ENCODE measurements at regions not wholly inside any gene's neighbourhood (a gene's known extent, or its start where the extent isn't known, plus 50 kb on each side); places are given as distances from the start of the nearest gene placed in this dataset.
"Not testable (repeated sequence)": the region's sequence is repeated elsewhere in the genome, so short reads cannot be mapped to it uniquely, and the experiment has no call there.

GRCh38 chr12:83933615-83934014, 979.0 kb downstream of the SLC6A15 start:
- no peak for DNase-seq (ENCODE audit: low read depth)

- no peak for DNase-seq (ENCODE audit: low read depth)
Observed at GRCh38 chr12:83932011-83932410, 980.6 kb downstream of the SLC6A15 start.

- no peak for DNase-seq (ENCODE audit: low read depth)
Observed at GRCh38 chr12:83931451-83931850, 981.1 kb downstream of the SLC6A15 start.

GRCh38 chr12:83929792-83930191, 982.8 kb downstream of the SLC6A15 start:
- DNase-seq (ENCODE audit: low read depth): not testable (repeated sequence)

GRCh38 chr12:83920821-83921547, 991.6 kb downstream of the SLC6A15 start:
- DNase-seq (ENCODE audit: low read depth): no peak

- DNase-seq (ENCODE audit: low read depth): no peak
Observed at GRCh38 chr12:83919081-83919480, 993.5 kb downstream of the SLC6A15 start.

- DNase-seq (ENCODE audit: low read depth): no peak
Observed at GRCh38 chr12:83904175-83904574, 1008.4 kb downstream of the SLC6A15 start.

GRCh38 chr12:83896416-83896815, 1016.2 kb downstream of the SLC6A15 start:
- no peak for DNase-seq (ENCODE audit: low read depth)

GRCh38 chr12:83893101-83893500, 1019.5 kb downstream of the SLC6A15 start:
- no peak for DNase-seq (ENCODE audit: low read depth)

- no peak for DNase-seq (ENCODE audit: low read depth)
Observed at GRCh38 chr12:83889745-83890144, 1022.9 kb downstream of the SLC6A15 start.

- DNase-seq (ENCODE audit: low read depth): no peak
Observed at GRCh38 chr12:83886479-83886878, 1026.1 kb downstream of the SLC6A15 start.

GRCh38 chr12:83870921-83871599, 1041.5 kb downstream of the SLC6A15 start:
- not testable (repeated sequence) for DNase-seq (ENCODE audit: low read depth)

GRCh38 chr12:83866477-83866876, 1046.1 kb downstream of the SLC6A15 start:
- DNase-seq (ENCODE audit: low read depth): no peak

GRCh38 chr12:83865431-83865830, 1047.2 kb downstream of the SLC6A15 start:
- no peak for DNase-seq (ENCODE audit: low read depth)

- DNase-seq (ENCODE audit: low read depth): no peak
Observed at GRCh38 chr12:83864054-83864453, 1048.5 kb downstream of the SLC6A15 start.

- no peak for DNase-seq (ENCODE audit: low read depth)
Observed at GRCh38 chr12:83859021-83859420, 1053.6 kb downstream of the SLC6A15 start.

GRCh38 chr12:83856803-83857202, 1055.8 kb downstream of the SLC6A15 start:
- no peak for DNase-seq (ENCODE audit: low read depth)

GRCh38 chr12:83850531-83850930, 1062.1 kb downstream of the SLC6A15 start:
- DNase-seq (ENCODE audit: low read depth): no peak

GRCh38 chr12:83848702-83849101, 1063.9 kb downstream of the SLC6A15 start:
- DNase-seq (ENCODE audit: low read depth): no peak

GRCh38 chr12:83843541-83843940, 1069.1 kb downstream of the SLC6A15 start:
- DNase-seq (ENCODE audit: low read depth): no peak

- no peak for DNase-seq (ENCODE audit: low read depth)
Observed at GRCh38 chr12:83841620-83842019, 1071.0 kb downstream of the SLC6A15 start.

- DNase-seq (ENCODE audit: low read depth): no peak
Observed at GRCh38 chr12:83827860-83828259, 1084.7 kb downstream of the SLC6A15 start.

- no peak for DNase-seq (ENCODE audit: low read depth)
Observed at GRCh38 chr12:83827193-83827592, 1085.4 kb downstream of the SLC6A15 start.
